HG03097 (cell line): ENCODE measurements at regions not wholly inside any gene's neighbourhood (a gene's known extent, or its start where the extent isn't known, plus 50 kb on each side); places are given as distances from the start of the nearest gene placed in this dataset.
A peak's percentile ranks its signal among the peaks of the same experiment; 100 is the strongest.

Source experiments
- ATAC-seq: cut with Tn5 transposase; IDR thresholded peaks from one replicate; pipeline ENCODE4 v1.9.1; 2021; ENCODE audit not compliant: unreplicated experiment, low FRiP score

DNA sequence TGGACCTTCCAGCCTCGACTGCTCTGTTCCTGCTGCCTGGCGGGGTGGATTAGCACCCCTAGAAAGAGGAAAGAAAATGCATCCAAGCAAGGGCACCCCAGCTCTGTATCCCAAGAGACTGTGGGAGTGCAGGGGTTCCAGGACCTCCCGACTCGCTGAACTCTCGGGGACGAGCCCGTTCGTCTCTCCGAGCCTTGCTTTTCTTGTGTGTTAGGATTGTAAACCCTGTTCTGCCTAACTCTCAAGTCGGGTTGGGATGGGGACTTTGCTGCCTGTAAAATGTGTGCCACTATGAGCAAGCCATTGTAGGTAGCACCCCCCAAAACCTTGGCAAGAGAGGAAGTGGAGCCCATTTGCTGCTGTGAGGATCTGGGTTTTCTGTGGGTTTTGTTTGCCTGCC is 73.2 kb upstream of the VRK1 start:
- no peak for ATAC-seq

GRCh38 chr14:96725232-96725631 is 72.0 kb upstream of the VRK1 start:
- ATAC-seq, result no peak

GRCh38 chr14:96727073-96727472 is 70.1 kb upstream of the VRK1 start:
- no peak for ATAC-seq

DNA sequence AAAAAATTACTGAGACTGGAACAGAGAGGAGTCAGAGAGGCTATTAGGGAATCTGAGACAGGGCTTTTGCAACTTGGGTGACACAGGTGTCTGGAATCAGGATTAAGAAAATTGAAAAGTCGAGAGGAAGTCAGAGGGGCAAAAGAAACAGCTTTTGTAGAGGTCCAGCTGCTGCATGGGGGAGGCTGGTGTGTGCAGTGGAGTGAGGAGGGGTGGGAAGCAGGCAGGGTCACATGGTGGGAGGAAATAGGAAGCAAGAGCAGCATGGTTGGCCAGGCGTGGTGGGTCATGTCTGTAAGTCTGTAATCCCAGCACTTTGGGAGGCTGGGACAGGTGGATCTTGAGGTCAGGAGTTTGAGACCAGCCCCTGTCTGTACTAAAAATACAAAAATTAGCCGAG is 69.7 kb upstream of the VRK1 start:
- no peak for ATAC-seq

GRCh38 chr14:96727980-96728717 is 69.0 kb upstream of the VRK1 start:
- ATAC-seq, result no peak

- ATAC-seq, result no peak
Measured at GRCh38 chr14:96729889-96730288, 67.3 kb upstream of the VRK1 start.

DNA sequence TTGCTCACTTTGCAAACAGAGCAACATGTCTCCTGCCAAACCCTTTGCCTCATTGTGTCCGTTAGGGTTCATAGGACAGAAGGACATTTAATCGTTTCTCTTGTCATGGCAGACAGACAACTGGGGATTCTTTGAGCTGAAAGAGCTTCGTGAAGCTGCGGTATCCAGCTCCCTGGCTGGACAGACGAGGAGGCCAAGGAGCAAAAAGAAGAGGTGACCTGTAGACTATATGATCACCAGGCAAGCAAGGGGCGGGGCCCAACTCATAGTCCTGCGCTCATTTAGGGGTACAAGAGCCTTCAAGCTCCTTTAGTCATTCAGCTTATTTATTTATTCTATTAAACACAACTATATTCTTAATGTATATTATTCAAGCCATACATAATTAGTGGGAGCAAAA is 66.8 kb upstream of the VRK1 start:
- no peak for ATAC-seq

DNA sequence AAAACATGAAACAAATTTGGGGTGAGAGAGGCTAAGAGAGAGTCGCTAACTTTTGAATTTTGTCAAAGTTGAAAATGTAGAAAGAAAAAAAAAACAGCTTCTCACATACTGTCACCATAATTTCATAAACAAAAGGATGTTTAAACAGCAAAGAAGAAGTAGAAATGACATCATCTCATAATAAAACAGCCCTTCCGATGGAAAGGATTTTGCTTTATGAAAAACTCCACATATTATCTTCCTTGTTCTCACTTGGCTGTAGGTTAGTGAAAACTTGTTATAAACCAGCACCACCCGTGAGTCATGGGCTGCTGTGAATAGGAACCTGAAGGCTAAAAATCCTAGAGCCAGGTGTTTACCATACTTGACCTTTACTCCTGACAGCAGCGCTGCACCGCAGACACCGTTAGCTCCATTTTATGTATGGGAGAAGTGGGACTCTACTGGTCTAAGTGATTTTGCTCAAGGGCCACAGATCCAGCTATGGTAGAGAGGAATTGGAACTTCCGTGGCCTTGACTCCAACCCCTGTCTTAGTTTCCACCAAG is 63.0 kb upstream of the VRK1 start:
- ATAC-seq, result no peak

- ATAC-seq, result no peak
Measured at GRCh38 chr14:96735526-96735925, 61.7 kb upstream of the VRK1 start.

DNA sequence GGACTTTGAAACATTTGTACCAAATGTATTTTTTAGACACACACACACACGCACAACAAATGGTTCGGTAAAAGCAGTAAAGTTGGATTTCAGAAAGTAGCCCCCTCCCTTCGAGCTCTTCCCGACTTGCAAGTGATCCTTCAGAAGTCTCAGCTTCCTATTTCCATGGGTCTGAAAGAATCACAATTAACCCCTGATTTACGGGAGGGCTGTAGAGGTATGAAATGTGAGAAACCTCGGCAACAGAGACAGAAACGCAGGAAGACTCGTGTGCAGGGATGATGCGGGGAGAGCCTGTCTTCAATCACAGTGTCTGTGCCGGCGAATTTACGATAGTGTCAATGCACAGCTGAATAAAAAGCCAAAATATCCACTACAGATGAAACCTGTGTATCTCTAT is 60.7 kb upstream of the VRK1 start:
- no peak for ATAC-seq

- ATAC-seq, result no peak
Measured at GRCh38 chr14:96737881-96738280, 59.3 kb upstream of the VRK1 start.

- ATAC-seq, result no peak
Measured at GRCh38 chr14:96739200-96739910, 57.8 kb upstream of the VRK1 start.

DNA sequence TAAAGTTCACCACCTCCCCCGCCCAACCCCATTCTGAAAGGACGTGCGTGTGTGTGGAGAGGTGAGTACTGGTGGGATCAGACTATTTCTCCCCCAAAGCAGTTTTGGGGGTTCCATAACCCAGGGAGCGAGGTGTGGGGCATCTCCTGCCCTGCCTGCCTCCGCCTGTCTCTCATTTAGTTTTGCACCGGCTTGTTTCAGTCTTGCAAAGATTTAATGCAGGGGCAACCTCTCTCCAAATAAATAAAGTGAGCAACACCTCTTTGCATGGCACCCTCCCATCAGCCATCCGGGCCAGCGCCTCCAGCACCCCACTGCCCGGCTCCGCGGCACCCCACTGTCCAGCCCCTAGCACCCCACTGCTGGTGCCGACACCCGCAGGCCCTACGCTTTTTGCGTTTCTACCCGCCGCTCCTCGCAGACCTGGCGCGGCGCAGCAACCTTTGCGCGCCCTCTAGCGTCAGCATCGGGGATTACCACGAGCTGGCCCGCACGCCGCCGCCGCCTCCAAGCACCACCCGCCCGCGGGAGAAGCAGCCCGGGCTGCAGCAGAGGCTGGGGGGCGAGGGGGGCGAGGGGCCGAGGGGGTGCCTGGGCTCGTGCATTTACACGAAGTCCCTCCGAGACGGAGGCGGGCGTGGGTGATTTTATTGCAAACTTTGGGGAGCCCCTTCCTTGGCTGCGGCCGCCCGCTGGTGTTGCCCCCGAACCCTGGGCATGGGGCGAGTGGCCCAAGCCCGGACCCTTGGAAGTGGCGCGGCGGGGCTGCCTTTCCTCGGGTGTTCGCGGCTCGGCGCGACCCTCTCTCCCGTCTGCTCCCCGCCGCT is 55.8 kb upstream of the VRK1 start:
- ATAC-seq, result peak; percentile 61

DNA sequence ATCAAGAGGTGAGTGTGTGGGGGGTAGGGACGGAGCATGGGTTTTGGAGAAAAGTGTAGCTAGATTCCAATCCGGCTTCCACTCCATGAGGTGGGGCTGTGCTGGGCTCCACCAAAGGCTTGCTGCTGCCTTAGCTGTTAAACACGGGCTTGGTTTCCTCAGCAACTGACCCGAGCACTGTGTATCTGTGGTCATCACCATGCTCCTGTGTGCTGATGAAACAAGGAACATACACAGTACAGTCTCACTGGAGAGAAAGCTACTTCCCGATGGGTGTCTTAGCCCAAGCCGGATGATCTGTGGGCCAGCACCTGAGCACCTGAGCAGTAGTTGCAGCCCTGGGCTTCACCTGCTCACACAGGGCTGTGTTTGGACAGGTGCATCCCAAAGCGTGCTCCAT is 52.9 kb upstream of the VRK1 start:
- no peak for ATAC-seq

- ATAC-seq, result no peak
Measured at GRCh38 chr14:96745500-96746051, 51.6 kb upstream of the VRK1 start.

DNA sequence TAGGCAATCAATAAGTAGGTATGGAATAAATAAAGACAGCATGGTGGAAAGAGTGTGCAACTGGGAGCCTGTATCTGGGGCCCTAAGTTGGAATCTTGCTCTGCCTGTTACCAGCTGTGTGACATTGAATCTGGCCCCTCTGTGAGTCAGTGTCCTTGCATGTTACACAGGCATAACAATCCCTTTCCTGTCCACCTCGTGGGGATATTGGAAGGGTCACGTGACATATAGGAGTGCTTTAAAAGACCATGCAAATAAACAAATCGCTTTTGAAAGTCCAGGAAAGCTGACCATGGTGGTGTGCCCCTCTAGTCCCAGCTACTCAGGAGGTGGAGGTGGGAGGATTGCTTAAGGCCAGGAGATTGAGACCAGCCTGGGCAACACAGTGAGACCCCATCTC is 51.1 kb upstream of the VRK1 start:
- ATAC-seq, result no peak

DNA sequence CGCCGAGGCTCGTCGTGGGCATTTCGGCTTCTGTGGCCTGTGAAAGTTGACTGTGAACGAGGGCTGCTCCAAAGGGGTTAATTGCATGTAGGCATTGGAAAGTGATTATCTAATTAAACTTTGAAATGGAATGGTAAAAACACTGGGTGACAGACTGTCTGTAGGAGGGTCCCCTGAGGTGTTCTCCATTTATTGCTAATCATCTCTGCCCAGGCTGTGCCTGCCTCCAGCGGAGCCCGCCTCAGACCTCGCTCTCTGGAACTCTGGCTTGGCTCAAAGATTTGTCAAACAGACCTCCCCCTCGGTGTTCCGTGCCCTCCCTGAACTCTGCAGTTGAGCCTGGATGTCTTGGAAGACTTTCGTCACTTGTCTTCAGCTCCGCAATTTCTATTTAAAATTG is 50.2 kb upstream of the VRK1 start:
- no peak for ATAC-seq
